ENCODE measurements at regions not wholly inside any gene's neighbourhood (a gene's known extent, or its start where the extent isn't known, plus 50 kb on each side); places are given as distances from the start of the nearest gene placed in this dataset.

GRCh38 chr12:125684968-125685790 is 619.9 kb downstream of the AACS start:
- peaks cover 0 to 8% (median 0%) of the 10 kb centered on the region in 4 experiments for H3K4me1 ChIP-seq (ENCODE audit: control extremely low read depth in 1 of 4, control insufficient read depth in 4 of 4, insufficient read depth in 4 of 4, low read length in 3 of 4)
- CTCF ChIA-PET: interaction anchor here (0.6 to 2.1 kb wide), 2 partner anchors 9 to 10 kb away, joined by 3 to 7 read pairs; no protein-coding TSS in a partner anchor
- no peaks in the 10 kb centered on the region for H3K9me3 ChIP-seq (ENCODE audit: control extremely low read depth in 1 of 5, control insufficient read depth in 4 of 5, insufficient read depth in 2 of 5, low read depth in 1 of 5, low read length in 4 of 5)

GRCh38 chr12:125685915-125686314 is 620.7 kb downstream of the AACS start:
- no peaks in the 10 kb centered on the region for H3K36me3 ChIP-seq (ENCODE audit: control insufficient read depth in 4 of 4, insufficient read depth in 4 of 4, low read length in 3 of 4)
- peaks cover 0 to 8% (median 0%) of the 10 kb centered on the region in 4 experiments for H3K4me1 ChIP-seq (ENCODE audit: control extremely low read depth in 1 of 4, control insufficient read depth in 4 of 4, insufficient read depth in 4 of 4, low read length in 3 of 4)
- H3K27me3 ChIP-seq (replicated peaks in 2 of 5; ENCODE audit: control insufficient read depth in 4 of 5, insufficient read depth in 5 of 5, low read length in 4 of 5): peaks cover 0 to 11% (median 2%) of the 10 kb centered on the region in 5 experiments
- H3K9me3 ChIP-seq (ENCODE audit: control extremely low read depth in 1 of 5, control insufficient read depth in 4 of 5, insufficient read depth in 2 of 5, low read depth in 1 of 5, low read length in 4 of 5): no peaks in the 10 kb centered on the region
- POLR2A ChIA-PET: no interaction called here
- peak in 2 of 3 donors; percentile 9 to 51 for DNase-seq
- no peak overlapping the region for H3K27ac ChIP-seq (ENCODE audit: insufficient read depth in 1 of 2, low read depth in 1 of 2, low read length in 2 of 2, poor library complexity in 1 of 2, severe bottlenecking in 2 of 2)
- CTCF ChIA-PET: interaction anchor here (0.6 kb wide), 1 partner anchor 11 kb away, joined by 3 read pairs; no protein-coding TSS in a partner anchor
- WGBS (ENCODE audit: insufficient coverage): 0% methylated on average over 1 of the region's 3 CpGs
- H3K4me3 ChIP-seq (ENCODE audit: control insufficient read depth in 1 of 7, extremely low read depth in 1 of 7, insufficient read depth in 4 of 7, low read depth in 2 of 7, low read length in 6 of 7): no peak overlapping the region

More at GRCh38 chr12:125684968-125685790, 619.9 kb downstream of the AACS start:
- WGBS (ENCODE audit: insufficient coverage): 91% methylated on average over 16 of the region's 17 CpGs
- no peak overlapping the region for H3K27ac ChIP-seq (ENCODE audit: insufficient read depth in 1 of 2, low read depth in 1 of 2, low read length in 2 of 2, poor library complexity in 1 of 2, severe bottlenecking in 2 of 2)
- POLR2A ChIA-PET: no interaction called here
- DNase-seq: peak in 2 of 3 donors; percentile 17 to 37
- H3K36me3 ChIP-seq (ENCODE audit: control insufficient read depth in 4 of 4, insufficient read depth in 4 of 4, low read length in 3 of 4): no peaks in the 10 kb centered on the region
- peaks cover 0 to 11% (median 2%) of the 10 kb centered on the region in 5 experiments for H3K27me3 ChIP-seq (replicated peaks in 2 of 5; ENCODE audit: control insufficient read depth in 4 of 5, insufficient read depth in 5 of 5, low read length in 4 of 5)
- H3K4me3 ChIP-seq (ENCODE audit: control insufficient read depth in 1 of 7, extremely low read depth in 1 of 7, insufficient read depth in 4 of 7, low read depth in 2 of 7, low read length in 6 of 7): no peak overlapping the region

GRCh38 chr12:125687403-125687802 is 622.2 kb downstream of the AACS start:
- no peak for DNase-seq
- ChIA-PET POLR2A (no interaction called here), CTCF (interaction anchor here (1.1 kb wide), 1 partner anchor 154 kb away, joined by 3 read pairs; no protein-coding TSS in a partner anchor)

GRCh38 chr12:125687820-125688219 is 622.6 kb downstream of the AACS start:
- ChIA-PET CTCF (interaction anchor here (1.1 kb wide), 1 partner anchor 155 kb away, joined by 3 read pairs; no protein-coding TSS in a partner anchor), POLR2A (no interaction called here)
- 87% methylated on average over 5 of the region's 7 CpGs for WGBS (ENCODE audit: insufficient coverage)
- no peak for DNase-seq
- no peak overlapping the region for H3K4me3 ChIP-seq (ENCODE audit: control insufficient read depth in 1 of 7, extremely low read depth in 1 of 7, insufficient read depth in 4 of 7, low read depth in 2 of 7, low read length in 6 of 7)
- H3K27ac ChIP-seq (ENCODE audit: insufficient read depth in 1 of 2, low read depth in 1 of 2, low read length in 2 of 2, poor library complexity in 1 of 2, severe bottlenecking in 2 of 2): no peak overlapping the region
- H3K36me3 ChIP-seq (ENCODE audit: control insufficient read depth in 4 of 4, insufficient read depth in 4 of 4, low read length in 3 of 4): no peaks in the 10 kb centered on the region
- peaks cover 0 to 8% (median 0%) of the 10 kb centered on the region in 4 experiments for H3K4me1 ChIP-seq (ENCODE audit: control extremely low read depth in 1 of 4, control insufficient read depth in 4 of 4, insufficient read depth in 4 of 4, low read length in 3 of 4)
- H3K27me3 ChIP-seq (replicated peaks in 2 of 5; ENCODE audit: control insufficient read depth in 4 of 5, insufficient read depth in 5 of 5, low read length in 4 of 5): peaks cover 0 to 11% (median 2%) of the 10 kb centered on the region in 5 experiments
- no peaks in the 10 kb centered on the region for H3K9me3 ChIP-seq (ENCODE audit: control extremely low read depth in 1 of 5, control insufficient read depth in 4 of 5, insufficient read depth in 2 of 5, low read depth in 1 of 5, low read length in 4 of 5)

More at GRCh38 chr12:125687403-125687802, 622.2 kb downstream of the AACS start:
- peaks cover 0 to 11% (median 2%) of the 10 kb centered on the region in 5 experiments for H3K27me3 ChIP-seq (replicated peaks in 2 of 5; ENCODE audit: control insufficient read depth in 4 of 5, insufficient read depth in 5 of 5, low read length in 4 of 5)
- no peaks in the 10 kb centered on the region for H3K36me3 ChIP-seq (ENCODE audit: control insufficient read depth in 4 of 4, insufficient read depth in 4 of 4, low read length in 3 of 4)
- peaks cover 0 to 8% (median 0%) of the 10 kb centered on the region in 4 experiments for H3K4me1 ChIP-seq (ENCODE audit: control extremely low read depth in 1 of 4, control insufficient read depth in 4 of 4, insufficient read depth in 4 of 4, low read length in 3 of 4)
- H3K9me3 ChIP-seq (ENCODE audit: control extremely low read depth in 1 of 5, control insufficient read depth in 4 of 5, insufficient read depth in 2 of 5, low read depth in 1 of 5, low read length in 4 of 5): no peaks in the 10 kb centered on the region
- H3K27ac ChIP-seq (ENCODE audit: insufficient read depth in 1 of 2, low read depth in 1 of 2, low read length in 2 of 2, poor library complexity in 1 of 2, severe bottlenecking in 2 of 2): no peak overlapping the region
- no peak overlapping the region for H3K4me3 ChIP-seq (ENCODE audit: control insufficient read depth in 1 of 7, extremely low read depth in 1 of 7, insufficient read depth in 4 of 7, low read depth in 2 of 7, low read length in 6 of 7)
- WGBS (ENCODE audit: insufficient coverage): 100% methylated on average over 2 of the region's 3 CpGs

GRCh38 chr12:125688223-125688622 is 623.0 kb downstream of the AACS start:
- Histone ChIP-seq H3K36me3 (ENCODE audit: control insufficient read depth in 4 of 4, insufficient read depth in 4 of 4, low read length in 3 of 4) (no peaks in the 10 kb centered on the region), H3K4me1 (ENCODE audit: control extremely low read depth in 1 of 4, control insufficient read depth in 4 of 4, insufficient read depth in 4 of 4, low read length in 3 of 4) (peaks cover 0 to 8% (median 0%) of the 10 kb centered on the region in 4 experiments), H3K4me3 (ENCODE audit: control insufficient read depth in 1 of 7, extremely low read depth in 1 of 7, insufficient read depth in 4 of 7, low read depth in 2 of 7, low read length in 6 of 7) (no peak overlapping the region), H3K27me3 (replicated peaks in 2 of 5; ENCODE audit: control insufficient read depth in 4 of 5, insufficient read depth in 5 of 5, low read length in 4 of 5) (peaks cover 0 to 8% (median 2%) of the 10 kb centered on the region in 5 experiments), H3K27ac (ENCODE audit: insufficient read depth in 1 of 2, low read depth in 1 of 2, low read length in 2 of 2, poor library complexity in 1 of 2, severe bottlenecking in 2 of 2) (no peak overlapping the region), H3K9me3 (ENCODE audit: control extremely low read depth in 1 of 5, control insufficient read depth in 4 of 5, insufficient read depth in 2 of 5, low read depth in 1 of 5, low read length in 4 of 5) (no peaks in the 10 kb centered on the region)
- CTCF ChIA-PET: no interaction called here
- no peak for DNase-seq
- POLR2A ChIA-PET: no interaction called here
- WGBS (ENCODE audit: insufficient coverage): 90% methylated on average over 7 of the region's 7 CpGs

GRCh38 chr12:125688881-125689280 is 623.6 kb downstream of the AACS start:
- 98% methylated on average over 3 of the region's 5 CpGs for WGBS (ENCODE audit: insufficient coverage)
- POLR2A ChIA-PET: no interaction called here

More at GRCh38 chr12:125688881-125689280, 623.6 kb downstream of the AACS start:
- CTCF ChIA-PET: no interaction called here
- Histone ChIP-seq H3K27ac (ENCODE audit: insufficient read depth in 1 of 2, low read depth in 1 of 2, low read length in 2 of 2, poor library complexity in 1 of 2, severe bottlenecking in 2 of 2) (no peak overlapping the region), H3K4me3 (ENCODE audit: control insufficient read depth in 1 of 7, extremely low read depth in 1 of 7, insufficient read depth in 4 of 7, low read depth in 2 of 7, low read length in 6 of 7) (no peak overlapping the region), H3K9me3 (ENCODE audit: control extremely low read depth in 1 of 5, control insufficient read depth in 4 of 5, insufficient read depth in 2 of 5, low read depth in 1 of 5, low read length in 4 of 5) (no peaks in the 10 kb centered on the region), H3K36me3 (ENCODE audit: control insufficient read depth in 4 of 4, insufficient read depth in 4 of 4, low read length in 3 of 4) (no peaks in the 10 kb centered on the region), H3K27me3 (replicated peaks in 2 of 5; ENCODE audit: control insufficient read depth in 4 of 5, insufficient read depth in 5 of 5, low read length in 4 of 5) (peaks cover 0 to 3% (median 0%) of the 10 kb centered on the region in 5 experiments), H3K4me1 (ENCODE audit: control extremely low read depth in 1 of 4, control insufficient read depth in 4 of 4, insufficient read depth in 4 of 4, low read length in 3 of 4) (peaks cover 0 to 8% (median 0%) of the 10 kb centered on the region in 4 experiments)
- no peak for DNase-seq

All from common myeloid progenitor, CD34-positive (primary cell).